Myocyte (in vitro differentiated cells): ENCODE measurements at regions not wholly inside any gene's neighbourhood (a gene's known extent, or its start where the extent isn't known, plus 50 kb on each side); places are given as distances from the start of the nearest gene placed in this dataset.
A peak's percentile ranks its signal among the peaks of the same experiment; 100 is the strongest.

ENCODE experiments used
- DNase-seq: peaks from one replicate; pipeline ENCODE4 v3.0.0-alpha.2; 2012; ENCODE audit warnings: low read depth

DNA sequence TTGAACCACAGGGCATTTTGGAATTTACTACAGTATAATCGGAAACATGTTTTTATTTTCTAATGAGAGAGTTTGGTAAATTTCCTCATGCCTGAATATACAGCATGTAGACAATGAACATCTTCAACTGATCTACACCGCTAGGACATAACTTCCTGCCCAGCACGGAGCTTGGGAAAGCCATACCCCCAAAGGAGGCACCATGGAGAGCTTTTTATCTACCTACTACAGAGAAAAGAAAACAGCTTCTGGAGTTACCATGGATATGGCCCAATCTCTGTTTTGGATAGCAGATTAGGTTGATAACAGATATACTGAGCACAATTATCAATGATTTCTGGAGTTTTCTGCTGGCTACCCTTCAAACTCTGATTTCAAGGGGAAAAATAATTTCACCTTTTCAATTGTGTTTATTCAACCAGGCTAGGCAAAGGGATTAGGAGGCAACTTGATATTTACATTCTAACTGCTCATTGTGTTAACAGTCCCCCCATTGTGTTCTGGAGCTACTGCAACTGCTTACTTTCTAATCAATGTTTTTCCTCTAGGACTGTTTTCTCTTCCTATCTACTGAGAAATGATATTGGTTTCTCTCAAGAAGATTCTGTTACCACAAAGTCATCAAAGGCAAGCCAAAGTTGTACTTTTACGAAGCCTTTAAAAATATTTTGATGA lies 123.0 kb upstream of the ARHGAP28 start:
- no peak for DNase-seq

DNA sequence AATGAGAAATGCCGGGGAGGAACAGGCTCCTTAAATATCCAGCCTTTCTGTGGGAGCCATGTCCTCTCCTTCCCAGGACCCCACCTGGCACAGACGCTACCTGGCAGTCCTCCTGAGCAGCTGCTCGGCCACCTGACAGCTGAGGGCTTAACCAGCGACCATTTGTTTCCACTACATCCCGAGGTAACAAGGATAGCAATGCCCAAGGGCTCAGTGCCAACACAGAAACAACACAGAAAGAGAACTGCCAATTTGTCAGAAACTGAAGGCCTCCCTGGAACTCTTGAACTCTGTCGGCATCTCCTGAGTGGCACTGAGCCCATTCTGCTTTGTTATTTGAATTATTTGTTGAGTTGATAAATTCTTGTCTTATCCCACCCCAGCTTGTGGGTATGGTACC lies 122.2 kb upstream of the ARHGAP28 start:
- peak; percentile 64 for DNase-seq

DNA sequence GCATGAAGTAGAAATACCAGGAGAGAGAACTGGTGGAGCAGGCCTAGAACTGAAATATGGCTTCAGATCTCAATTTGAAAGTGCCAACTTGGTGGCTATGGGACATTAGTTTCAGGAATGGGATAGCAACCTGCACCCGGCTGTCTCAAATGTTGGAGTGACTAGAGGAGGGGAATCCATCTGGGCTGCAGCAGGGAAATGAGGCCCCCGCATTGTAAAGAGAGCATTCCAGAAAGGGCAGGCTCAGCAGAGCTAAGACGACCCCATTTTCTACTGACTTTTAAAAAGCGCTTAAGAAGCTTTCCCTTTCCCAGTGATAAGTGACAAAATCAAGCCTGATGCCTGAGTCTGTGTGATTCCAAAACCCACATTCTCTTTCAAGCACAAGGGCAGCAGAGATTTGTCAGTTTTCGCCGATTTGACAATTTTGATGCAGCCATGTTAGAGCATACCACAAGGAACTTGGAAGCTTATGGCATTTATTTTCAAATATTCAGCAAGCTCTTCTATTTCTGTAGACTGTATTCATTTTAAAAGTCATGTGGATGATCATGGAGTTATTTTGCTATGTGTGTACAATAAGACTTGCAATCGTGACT lies 119.8 kb upstream of the ARHGAP28 start:
- no peak for DNase-seq

DNA sequence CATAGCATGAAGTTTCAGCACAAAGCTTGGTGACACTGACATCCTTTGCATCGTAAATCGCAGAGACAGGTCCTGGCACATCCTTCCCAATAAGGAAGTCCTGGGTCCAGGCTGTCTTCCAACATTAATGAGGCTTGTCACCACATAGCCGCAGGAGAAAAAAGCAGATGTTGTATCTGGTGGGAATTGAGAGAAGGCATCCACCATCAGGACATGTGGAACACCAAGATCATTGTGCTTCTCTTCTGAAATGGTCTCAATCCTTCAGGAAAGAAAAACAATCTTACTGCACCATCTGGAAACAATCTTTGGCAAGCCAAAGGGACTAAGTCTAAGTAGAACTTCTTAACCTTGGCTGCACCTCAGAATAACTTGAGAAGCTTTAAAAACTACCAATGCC lies 119.0 kb upstream of the ARHGAP28 start:
- DNase-seq = no peak

DNA sequence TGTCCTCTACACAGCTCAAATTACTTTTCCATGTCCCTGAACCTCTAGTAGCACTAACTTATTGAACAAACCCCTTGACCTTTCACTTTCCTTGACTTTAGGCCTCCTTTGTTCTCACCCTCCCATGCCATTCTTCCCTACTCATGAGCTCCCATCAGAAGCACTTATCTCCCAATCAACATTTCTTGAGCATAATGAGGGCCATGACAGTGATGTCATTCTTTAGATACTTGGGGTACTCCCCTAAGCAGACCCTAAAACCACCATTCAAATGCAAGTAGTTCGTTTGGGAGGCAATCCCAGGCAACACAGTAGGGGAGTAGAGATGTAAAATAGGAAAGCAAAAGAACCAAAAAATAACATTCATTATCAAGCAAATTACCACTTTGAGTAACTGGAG lies 115.9 kb upstream of the ARHGAP28 start:
- no peak for DNase-seq

DNA sequence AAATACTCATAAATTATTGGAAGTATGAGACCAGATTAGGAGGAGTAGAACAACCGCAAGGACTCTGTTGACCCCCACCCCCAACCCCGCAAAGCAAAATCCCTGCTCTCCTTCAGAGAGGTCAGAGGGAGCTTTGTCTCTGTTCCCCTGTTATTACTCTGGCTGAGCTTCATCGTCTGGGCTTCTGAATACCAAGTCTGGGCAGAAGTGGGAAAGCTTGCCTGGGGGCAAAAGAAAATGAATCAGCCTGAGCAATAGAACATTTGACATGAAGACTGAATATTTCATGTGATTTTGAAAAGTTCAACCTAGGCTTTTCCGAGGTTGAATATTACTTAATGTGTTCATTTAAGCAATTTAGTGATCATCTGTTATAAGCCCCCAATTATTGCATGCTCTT lies 114.6 kb upstream of the ARHGAP28 start:
- DNase-seq = no peak

DNA sequence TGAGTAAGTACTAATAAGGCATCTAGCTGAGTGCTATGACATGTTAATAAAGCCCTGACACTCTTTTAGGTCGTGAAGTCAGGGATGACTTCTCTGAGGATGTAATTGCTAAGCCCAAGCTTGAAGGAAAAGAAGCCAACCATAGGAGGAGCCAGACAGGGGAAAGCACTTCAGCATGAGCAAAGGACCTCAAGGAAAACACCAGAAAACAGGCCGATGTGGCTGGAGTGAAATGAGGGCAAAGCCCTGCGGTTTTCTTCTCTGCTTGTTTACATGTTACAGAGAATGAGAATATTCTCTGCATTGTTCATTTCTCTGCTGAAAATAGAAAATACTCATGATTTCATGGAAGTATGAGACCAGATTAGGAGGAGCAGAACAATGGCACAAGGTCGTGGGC lies 112.5 kb upstream of the ARHGAP28 start:
- DNase-seq = no peak

DNA sequence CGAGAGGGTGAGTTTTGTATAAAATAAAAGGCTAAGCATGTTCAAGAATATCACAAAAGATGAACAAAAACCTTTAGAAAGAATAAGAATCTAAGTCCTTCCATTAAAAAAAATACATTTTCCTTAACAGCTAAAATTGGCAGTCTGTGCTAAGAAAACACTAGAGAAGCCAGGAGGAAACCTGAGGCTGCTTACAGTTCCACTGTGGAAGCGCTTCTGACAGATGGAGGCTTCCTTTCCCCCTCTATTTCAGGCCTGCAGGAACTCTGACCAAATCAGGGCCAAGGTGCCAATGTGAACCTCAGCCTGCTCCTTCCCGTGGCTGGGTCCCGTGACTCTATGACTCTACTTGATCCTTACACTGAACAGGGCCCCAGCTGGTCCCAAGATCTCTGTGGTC lies 108.1 kb upstream of the ARHGAP28 start:
- no peak for DNase-seq

DNA sequence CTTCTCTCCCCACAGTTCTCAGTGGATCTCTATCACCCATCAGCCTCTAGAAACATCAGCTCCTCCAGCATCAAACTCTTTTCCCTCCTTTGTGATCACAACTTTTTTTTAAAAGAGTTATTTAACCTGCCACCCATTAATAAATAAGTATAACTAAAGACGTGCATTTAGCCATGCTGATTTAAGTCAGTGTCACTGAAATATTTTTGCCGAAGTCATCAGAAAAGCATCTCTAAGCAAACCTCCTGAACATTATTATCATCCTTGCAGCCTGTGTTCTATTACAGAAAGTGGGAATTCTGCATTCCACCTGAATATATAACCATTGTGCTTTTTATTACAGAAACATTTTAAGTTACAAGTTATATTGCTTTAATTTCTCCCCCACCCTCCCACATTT lies 106.2 kb upstream of the ARHGAP28 start:
- DNase-seq = no peak

DNA sequence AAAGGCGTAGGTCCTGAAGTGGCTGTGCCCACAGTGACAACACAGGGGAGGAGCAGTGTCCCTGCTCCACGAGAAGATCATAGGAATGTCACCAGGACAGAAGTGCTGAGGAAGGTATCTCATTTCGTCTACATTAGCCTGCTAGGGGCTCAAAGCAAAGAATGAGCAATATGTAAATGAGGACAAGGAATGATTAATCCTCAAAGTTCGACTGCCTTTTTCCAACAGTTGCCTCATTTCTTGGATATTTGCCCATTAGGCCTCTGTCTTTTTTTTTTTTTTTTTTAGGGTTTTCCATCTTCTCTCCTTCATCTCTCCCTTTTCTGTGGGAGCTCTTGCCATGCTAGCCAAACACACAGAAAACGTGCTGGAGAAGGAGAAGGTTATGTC lies 105.2 kb upstream of the ARHGAP28 start:
- peak; percentile 41 for DNase-seq

DNA sequence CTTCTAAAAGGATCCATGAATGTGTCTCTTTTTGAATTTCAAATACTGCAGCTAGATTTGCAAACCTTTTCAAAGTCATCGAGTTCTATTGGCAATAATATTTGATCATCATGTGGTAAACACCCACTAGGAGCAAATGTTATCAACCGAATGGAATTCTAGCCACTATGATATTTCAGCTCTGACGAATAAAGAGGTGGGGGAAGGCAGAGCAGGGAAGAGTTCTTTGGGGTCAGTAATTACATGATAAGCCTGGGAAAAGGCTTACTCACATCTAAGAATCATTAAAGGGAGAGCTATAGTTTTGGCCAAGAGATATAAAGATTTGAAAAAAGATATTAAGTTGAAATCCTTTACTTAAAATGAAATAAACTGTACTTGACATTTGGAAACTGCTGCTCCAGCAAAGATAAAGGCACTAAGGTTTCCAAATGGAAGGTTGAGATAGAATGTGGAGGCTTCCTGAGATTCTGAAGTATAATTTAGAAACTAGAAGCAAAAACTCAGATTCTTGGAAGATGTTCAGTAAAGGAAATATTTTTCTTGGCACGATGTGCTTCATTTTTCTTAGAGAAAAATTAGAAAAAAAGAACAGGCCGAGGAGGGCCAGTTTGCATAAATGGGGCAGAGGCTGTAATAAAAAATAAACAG lies 104.7 kb upstream of the ARHGAP28 start:
- peak; percentile 64 for DNase-seq

DNA sequence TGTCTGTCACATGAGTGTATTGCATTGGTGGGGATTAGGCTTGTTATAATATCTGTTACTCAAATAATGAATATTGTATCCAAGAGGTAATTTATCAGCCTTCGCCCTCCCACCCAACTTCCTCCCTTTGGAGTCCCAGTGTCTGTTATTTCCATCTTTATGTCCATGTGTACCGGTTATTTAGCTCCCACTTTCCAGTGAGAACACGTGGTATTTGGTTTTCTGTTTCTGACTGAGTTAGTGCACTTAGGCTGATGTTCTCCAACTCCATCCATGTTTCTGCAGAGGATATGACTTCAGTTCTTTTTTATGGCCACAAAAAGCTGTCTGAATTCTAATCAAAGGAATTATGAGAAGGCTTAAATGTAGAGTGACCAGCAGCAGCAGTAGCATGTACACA lies 104.0 kb upstream of the ARHGAP28 start:
- DNase-seq = no peak

DNA sequence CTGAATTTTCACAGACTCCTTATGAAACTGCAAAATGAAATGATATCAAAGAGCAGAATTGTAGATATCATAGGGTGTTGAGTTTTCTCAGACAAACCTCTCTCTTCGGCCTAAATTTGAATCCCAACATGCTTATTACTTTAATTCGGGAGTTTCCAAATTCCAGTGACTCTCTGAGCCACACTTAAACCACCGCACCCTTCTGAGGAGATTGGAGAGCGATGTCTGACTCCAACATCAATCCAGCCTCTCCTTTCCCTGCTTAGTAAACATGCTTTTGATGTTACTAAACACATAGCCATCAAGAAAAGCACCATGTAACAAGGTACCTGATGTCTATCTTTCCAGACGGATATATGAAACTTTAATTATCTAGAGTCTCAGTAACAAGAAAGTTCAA lies 103.1 kb upstream of the ARHGAP28 start:
- no peak for DNase-seq

DNA sequence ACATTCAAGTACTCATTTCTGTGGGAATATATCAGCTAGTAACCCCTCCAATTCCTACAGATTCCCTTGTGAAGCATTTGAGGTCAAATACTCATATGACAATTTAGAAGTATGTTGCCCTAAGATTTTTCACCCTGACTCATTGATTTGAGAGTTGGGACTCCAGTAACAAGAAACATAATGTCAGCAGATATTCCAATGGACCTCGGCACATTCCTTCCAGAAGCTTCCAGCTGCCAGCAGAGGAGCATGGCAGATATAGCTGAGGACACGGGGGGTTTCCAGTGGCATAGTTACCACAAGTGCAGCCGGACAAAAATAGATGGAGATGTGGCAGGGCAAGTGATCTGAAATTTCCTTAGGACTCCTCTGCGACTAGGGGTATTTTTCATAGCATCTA lies 101.9 kb upstream of the ARHGAP28 start:
- DNase-seq = peak; percentile 88

DNA sequence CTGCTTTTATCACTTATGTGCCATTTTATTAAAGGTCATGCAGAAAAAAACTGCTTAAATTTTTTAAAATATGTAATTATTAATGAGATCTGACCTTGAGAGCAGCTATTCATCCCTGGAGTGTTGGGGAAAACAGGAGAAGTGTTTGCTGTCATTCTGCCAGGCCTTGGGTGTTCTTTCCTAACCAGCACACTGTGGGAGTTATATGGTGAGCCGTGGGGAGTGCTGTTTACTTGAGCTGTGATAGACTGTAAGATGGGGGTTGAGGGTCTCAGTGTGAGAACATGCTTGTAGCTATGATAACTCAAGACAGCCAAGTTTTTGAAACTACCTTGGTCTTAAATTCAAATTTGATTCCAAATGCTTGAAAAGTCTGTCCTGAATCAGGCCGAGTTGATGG lies 101.3 kb upstream of the ARHGAP28 start:
- DNase-seq = no peak

DNA sequence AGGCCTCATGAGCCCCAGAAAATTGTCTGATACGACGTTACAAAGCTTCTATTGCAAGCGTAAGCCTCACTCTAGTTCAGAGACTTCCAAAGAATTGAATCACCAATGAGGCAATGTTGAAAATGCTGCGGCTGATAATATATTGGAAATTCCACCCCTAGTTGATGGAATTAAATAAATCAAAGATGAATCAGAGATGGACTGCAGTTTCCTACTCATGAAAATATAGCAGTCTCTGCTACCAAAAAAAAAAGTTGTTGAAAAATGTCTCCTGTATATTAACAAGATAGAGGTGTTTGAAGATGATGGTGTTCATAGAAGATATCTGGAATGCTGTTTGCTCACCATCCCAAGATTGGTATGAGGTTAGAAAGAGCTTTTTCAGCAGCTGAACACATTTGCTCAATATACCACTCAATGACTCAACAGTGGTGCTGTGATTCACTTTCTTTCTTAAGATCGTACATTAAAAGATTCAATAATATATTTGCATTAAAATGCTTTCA lies 99.8 kb upstream of the ARHGAP28 start:
- peak; percentile 54 for DNase-seq

DNA sequence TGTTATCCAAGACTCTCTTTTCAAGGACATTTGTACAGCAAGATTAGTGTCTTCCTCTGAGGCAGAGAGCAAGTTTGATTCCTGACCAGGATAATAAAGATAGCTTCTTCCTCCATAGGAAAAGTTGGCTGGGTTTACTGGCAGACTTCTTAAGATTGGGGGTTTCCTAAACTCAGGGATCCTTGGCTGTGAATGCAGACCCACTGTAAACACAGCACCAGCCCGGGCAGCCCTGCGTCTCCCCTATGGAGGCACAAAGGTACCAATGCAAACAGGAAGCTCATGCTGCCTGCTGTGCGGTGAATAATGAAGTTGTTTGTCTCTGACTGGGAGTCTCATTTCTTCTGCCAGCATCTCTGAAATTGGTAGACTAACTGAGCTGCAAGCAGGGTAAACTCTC lies 96.2 kb upstream of the ARHGAP28 start:
- DNase-seq = no peak

DNA sequence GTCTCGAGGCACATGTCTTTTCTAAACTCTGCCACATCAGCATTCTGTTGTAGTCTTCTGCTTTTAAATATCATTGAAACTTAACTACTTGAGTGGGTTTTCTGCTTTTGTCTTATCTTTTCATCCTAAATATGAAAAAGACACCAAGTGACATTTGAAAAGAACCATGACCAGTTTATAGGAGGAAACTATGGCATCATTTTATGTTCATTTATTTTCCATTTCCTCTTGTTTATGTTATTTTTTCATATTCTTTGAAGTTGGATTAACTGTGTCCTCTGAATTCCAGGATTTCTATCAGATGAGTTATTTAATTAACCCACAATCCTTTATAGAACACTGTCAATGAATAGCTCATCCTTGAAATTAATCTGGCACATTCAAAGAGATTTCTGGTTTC lies 93.4 kb upstream of the ARHGAP28 start:
- DNase-seq = no peak

DNA sequence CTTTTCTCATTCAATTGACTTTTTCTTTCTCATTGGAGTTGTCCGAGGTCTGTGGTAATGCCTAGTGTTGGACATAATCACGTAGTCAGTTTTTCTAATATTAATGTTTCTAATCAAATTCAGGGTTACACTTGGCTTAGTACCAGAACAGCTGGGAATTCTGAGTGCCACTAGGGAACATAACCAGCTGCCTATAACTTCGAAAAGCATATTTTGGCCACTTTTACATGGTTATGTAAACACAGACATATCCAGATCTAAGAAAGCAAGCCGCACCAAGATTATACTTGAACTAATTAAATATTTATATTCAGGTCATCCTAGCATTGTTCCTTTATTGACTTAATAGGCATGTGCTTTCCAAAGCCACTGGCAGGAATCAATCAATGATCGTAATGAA lies 91.1 kb upstream of the ARHGAP28 start:
- DNase-seq = no peak

DNA sequence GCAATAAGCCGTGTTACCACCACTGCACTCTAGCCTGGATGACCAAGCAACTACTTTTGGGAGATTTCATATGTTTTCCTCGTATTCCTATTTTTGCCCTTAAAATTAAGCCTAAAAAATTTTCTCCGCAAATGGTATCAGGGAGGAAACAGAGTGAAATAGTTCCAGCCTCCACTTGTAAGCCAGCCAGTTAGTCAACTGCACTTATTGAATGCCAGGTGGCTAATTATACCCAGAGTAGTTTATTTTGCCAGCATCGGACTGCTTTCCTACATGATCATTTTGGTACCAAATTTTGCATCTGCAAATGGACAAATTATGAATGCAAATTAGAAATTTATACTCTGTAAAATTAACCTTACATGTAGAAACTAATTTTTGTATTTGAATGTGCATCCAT lies 90.2 kb upstream of the ARHGAP28 start:
- no peak for DNase-seq

DNA sequence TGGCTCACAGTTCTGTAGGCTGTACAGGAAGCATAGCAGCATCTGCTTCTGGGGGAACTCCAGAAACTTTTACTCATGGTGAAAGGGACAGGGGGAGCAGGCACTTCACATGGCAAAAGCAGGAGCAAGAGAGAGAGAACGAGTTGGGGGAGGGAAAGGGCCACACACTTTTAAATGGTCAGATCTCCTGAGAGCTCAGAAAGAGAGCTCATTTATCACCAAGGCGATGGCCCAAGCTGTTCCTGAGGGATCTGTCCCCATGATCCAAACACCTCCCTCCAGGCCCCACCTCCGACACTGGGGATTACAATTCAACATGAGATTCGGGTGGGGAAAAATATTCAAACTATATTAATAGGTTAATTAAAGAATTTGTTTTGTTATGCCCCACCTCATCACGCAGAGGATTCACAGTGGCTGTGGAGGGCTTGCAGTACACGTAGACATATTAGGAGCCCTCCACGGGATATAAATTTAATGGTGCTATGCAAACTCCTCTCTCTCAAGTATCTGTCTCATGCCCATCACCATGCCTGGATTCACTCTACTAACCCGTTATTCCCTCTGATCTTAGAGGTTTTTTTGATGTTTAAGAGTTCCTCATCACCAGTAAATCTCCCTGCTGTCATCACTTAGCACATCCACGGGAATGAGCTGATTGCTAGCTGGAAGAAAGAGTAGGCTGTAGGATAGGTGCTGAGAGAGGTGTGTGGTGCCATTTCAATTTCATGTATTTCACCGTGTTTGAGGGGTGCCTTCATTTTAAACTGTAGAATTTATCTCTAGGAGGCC lies 84.5 kb upstream of the ARHGAP28 start:
- DNase-seq = no peak

DNA sequence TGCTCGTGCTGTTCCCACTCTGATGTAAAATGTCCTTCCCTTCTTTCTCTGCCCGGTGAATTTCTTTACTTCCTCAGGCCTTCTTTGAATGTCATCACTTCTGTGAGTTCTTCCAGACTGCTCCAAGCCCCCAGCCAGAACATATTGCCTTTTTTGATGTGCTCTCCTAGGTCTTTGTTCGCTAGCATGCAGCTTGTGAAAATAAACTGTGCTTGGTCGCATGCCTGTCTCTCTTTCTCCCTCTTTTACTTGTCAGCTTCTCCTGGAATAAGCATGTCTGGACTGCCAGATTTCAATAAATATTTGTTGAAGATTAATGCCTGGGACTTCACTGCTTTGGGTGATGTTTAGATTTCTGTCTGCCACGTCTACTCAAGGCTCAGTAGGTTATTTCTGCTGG lies 82.7 kb upstream of the ARHGAP28 start:
- DNase-seq = no peak
